ENCODE measurements at regions not wholly inside any gene's neighbourhood (a gene's known extent, or its start where the extent isn't known, plus 50 kb on each side); places are given as distances from the start of the nearest gene placed in this dataset.

DNA sequence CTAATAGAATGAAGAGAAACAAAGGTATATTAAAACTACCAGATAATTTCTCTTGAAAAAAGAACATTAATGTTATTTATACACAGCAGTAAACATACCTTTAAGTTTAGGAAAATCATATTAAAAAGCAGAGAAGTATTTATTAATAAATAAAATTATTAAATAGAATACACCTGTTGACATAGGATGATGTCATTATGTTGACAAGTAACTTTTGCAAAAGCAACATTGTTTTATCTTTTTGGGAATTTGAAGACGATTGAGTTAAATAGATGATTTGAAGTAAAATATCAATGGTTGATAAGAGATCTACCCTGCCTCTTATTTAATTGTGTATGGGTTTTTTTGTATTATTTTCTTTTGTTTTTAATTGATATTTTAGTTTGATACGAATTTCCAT lies 711.1 kb upstream of the NUDT12 start:
- TF ChIP-seq, protein P1, sequence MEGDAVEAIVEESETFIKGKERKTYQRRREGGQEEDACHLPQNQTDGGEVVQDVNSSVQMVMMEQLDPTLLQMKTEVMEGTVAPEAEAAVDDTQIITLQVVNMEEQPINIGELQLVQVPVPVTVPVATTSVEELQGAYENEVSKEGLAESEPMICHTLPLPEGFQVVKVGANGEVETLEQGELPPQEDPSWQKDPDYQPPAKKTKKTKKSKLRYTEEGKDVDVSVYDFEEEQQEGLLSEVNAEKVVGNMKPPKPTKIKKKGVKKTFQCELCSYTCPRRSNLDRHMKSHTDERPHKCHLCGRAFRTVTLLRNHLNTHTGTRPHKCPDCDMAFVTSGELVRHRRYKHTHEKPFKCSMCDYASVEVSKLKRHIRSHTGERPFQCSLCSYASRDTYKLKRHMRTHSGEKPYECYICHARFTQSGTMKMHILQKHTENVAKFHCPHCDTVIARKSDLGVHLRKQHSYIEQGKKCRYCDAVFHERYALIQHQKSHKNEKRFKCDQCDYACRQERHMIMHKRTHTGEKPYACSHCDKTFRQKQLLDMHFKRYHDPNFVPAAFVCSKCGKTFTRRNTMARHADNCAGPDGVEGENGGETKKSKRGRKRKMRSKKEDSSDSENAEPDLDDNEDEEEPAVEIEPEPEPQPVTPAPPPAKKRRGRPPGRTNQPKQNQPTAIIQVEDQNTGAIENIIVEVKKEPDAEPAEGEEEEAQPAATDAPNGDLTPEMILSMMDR (IDR thresholded peaks at IDR 0.05) = no peak
- no peak for TF ChIP-seq POLR2AphosphoS5 (IDR thresholded peaks at IDR 0.05)
